ENCODE measurements at regions not wholly inside any gene's neighbourhood (a gene's known extent, or its start where the extent isn't known, plus 50 kb on each side); places are given as distances from the start of the nearest gene placed in this dataset.

DNA sequence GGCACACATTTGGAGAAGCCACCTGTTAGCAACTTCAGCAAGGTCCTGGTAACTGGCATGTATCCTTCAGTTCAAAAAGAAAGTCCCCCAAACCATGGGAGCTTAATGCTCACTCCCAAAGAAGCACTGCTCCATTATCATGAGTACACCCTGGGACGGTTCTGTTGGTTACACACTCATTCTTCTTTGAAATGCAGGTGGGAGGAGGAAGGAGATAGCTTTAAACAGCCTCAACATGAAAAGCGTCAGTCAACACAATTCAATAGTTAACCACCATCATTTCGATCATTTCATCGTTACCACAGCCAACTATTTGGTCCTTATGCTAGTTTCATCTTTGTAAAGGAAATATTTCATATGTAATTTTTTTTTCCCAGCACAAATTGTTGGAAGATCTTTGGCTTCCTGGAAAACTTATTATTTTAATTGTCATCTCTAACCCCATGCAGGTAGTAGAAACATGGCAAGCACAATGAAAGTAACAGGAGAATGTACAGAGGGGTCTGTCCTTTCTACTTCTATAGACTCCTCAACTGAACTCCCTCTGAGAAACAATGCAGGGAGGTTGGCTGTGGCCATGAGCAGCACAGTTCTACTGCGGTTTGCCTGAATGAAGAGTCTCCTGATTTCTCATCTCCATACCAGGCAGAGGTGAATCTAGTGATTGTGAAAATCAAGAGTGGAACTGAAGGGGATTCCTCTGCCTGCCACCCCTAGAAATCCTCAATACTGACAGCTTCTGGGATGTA, 196.4 kb upstream of the FOXN3 start:
- no peaks in the 10 kb centered on the region for H3K4me1 ChIP-seq (ENCODE audit: insufficient read depth)
- 90% methylated on average over 5 of the region's 5 CpGs for WGBS

GRCh38 chr14:89609500-89610100, 192.6 kb upstream of the FOXN3 start:
- 83% methylated on average over 12 of the region's 12 CpGs for WGBS
- no peak for DNase-seq (ENCODE audit: extremely low spot score)
- Histone ChIP-seq H3K4me1 (ENCODE audit: insufficient read depth) (no peaks in the 10 kb centered on the region), H3K27ac (ENCODE audit: low read depth) (no peak overlapping the region), H3K36me3 (ENCODE audit: insufficient read depth) (no peaks in the 10 kb centered on the region), H3K4me3 (ENCODE audit: low read depth, low read length) (no peak overlapping the region)

More for the DNA sequence above, 196.4 kb upstream of the FOXN3 start:
- Histone ChIP-seq H3K27ac (ENCODE audit: low read depth) (no peak overlapping the region), H3K4me3 (ENCODE audit: low read depth, low read length) (no peak overlapping the region), H3K36me3 (ENCODE audit: insufficient read depth) (no peaks in the 10 kb centered on the region)
- DNase-seq (ENCODE audit: extremely low spot score) = no peak

GRCh38 chr14:89607453-89607852, 190.4 kb upstream of the FOXN3 start:
- Histone ChIP-seq H3K4me3 (ENCODE audit: low read depth, low read length) (no peak overlapping the region), H3K4me1 (ENCODE audit: insufficient read depth) (no peaks in the 10 kb centered on the region), H3K36me3 (ENCODE audit: insufficient read depth) (no peaks in the 10 kb centered on the region), H3K27ac (ENCODE audit: low read depth) (no peak overlapping the region)
- DNase-seq (ENCODE audit: extremely low spot score) = no peak
- WGBS = 78% methylated on average over 6 of the region's 6 CpGs

GRCh38 chr14:89603938-89604480, 187.0 kb upstream of the FOXN3 start:
- Histone ChIP-seq H3K36me3 (ENCODE audit: insufficient read depth) (no peaks in the 10 kb centered on the region), H3K27ac (ENCODE audit: low read depth) (no peak overlapping the region), H3K4me1 (ENCODE audit: insufficient read depth) (peaks cover 1% of the 10 kb centered on the region), H3K4me3 (ENCODE audit: low read depth, low read length) (no peak overlapping the region)
- DNase-seq (ENCODE audit: extremely low spot score) = no peak
- WGBS = 75% methylated on average over 10 of the region's 10 CpGs

- no peak overlapping the region for H3K27ac ChIP-seq (ENCODE audit: low read depth)
- H3K4me1 ChIP-seq (ENCODE audit: insufficient read depth) = peaks cover 1% of the 10 kb centered on the region
- no peak for DNase-seq (ENCODE audit: extremely low spot score)
- 38% methylated on average over 3 of the region's 3 CpGs for WGBS
- no peak overlapping the region for H3K4me3 ChIP-seq (ENCODE audit: low read depth, low read length)
- H3K36me3 ChIP-seq (ENCODE audit: insufficient read depth) = no peaks in the 10 kb centered on the region
These were observed 184.2 kb upstream of the FOXN3 start for GRCh38 chr14:89600950-89601826.

DNA sequence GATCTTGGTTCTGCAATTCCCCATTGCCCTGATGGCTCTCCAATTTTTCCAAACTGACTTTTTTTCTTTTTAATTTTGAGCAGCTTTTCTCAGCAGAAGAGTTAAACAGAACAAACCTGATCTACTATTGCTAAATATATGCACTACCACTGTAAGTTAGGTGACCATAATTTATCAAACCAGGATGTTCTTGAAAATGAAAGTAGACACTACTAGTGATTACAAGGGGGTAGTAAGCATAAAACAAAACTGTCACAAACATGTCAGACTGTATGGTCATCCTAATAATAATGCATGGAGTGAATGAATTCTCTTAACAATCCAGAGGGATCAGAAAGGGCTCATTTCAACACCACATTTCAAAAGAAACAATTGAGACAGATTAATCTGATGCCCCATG, 183.0 kb upstream of the FOXN3 start:
- no peak for DNase-seq (ENCODE audit: extremely low spot score)
- Histone ChIP-seq H3K36me3 (ENCODE audit: insufficient read depth) (no peaks in the 10 kb centered on the region), H3K4me3 (ENCODE audit: low read depth, low read length) (no peak overlapping the region), H3K4me1 (ENCODE audit: insufficient read depth) (peaks cover 1% of the 10 kb centered on the region), H3K27ac (ENCODE audit: low read depth) (no peak overlapping the region)

DNA sequence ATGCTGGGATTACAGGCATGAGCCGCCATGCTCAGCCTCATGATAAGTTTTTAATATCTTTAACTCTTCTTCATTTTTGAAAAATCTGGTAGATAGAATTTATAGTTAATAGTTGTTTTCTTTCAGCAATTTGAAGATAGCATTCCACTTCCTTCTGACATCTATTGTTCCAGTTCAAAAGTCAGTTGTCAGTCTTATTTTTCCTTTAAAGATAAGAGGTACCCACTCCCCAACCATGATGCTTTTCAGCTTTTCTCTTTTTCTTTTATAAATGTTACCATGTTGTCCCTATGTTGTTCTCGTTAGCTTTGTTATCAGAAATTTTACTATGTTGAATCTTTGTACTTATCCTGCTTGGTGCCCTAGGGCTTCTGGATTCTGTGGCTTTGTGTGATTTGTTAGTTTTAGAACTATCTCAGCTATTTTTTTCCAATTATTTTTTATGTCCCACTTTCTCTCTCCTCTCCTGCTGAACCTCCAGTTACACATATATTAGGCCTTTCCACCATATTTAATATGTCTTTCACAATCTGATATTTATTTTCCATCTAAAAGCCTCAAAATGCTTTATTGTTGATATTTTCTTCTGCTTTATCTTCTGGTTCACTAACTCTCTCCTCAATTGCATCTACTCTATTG, 181.6 kb upstream of the FOXN3 start:
- Histone ChIP-seq H3K4me3 (ENCODE audit: low read depth, low read length) (no peak overlapping the region), H3K27ac (ENCODE audit: low read depth) (no peak overlapping the region), H3K4me1 (ENCODE audit: insufficient read depth) (peaks cover 1% of the 10 kb centered on the region), H3K36me3 (ENCODE audit: insufficient read depth) (no peaks in the 10 kb centered on the region)
- WGBS = 98% methylated on average over 2 of the region's 2 CpGs
- no peak for DNase-seq (ENCODE audit: extremely low spot score)

GRCh38 chr14:89592961-89593360, 175.9 kb upstream of the FOXN3 start:
- Histone ChIP-seq H3K27ac (ENCODE audit: low read depth) (no peak overlapping the region), H3K4me3 (ENCODE audit: low read depth, low read length) (no peak overlapping the region), H3K36me3 (ENCODE audit: insufficient read depth) (no peaks in the 10 kb centered on the region), H3K4me1 (ENCODE audit: insufficient read depth) (no peaks in the 10 kb centered on the region)
- DNase-seq (ENCODE audit: extremely low spot score) = no peak

GRCh38 chr14:89589400-89590118, 172.5 kb upstream of the FOXN3 start:
- Histone ChIP-seq H3K36me3 (ENCODE audit: insufficient read depth) (no peaks in the 10 kb centered on the region), H3K4me3 (ENCODE audit: low read depth, low read length) (no peak overlapping the region), H3K4me1 (ENCODE audit: insufficient read depth) (no peaks in the 10 kb centered on the region), H3K27ac (ENCODE audit: low read depth) (no peak overlapping the region)
- DNase-seq (ENCODE audit: extremely low spot score) = no peak
- WGBS = 85% methylated on average over 11 of the region's 11 CpGs

- no peaks in the 10 kb centered on the region for H3K4me1 ChIP-seq (ENCODE audit: insufficient read depth)
- WGBS = 72% methylated on average over 1 of the region's 1 CpG
- DNase-seq (ENCODE audit: extremely low spot score) = no peak
- no peaks in the 10 kb centered on the region for H3K36me3 ChIP-seq (ENCODE audit: insufficient read depth)
- no peak overlapping the region for H3K4me3 ChIP-seq (ENCODE audit: low read depth, low read length)
- H3K27ac ChIP-seq (ENCODE audit: low read depth) = no peak overlapping the region
These were observed 171.8 kb upstream of the FOXN3 start for GRCh38 chr14:89588840-89589296.

- DNase-seq (ENCODE audit: extremely low spot score) = no peak
- 83% methylated on average over 5 of the region's 5 CpGs for WGBS
- Histone ChIP-seq H3K36me3 (ENCODE audit: insufficient read depth) (no peaks in the 10 kb centered on the region), H3K4me3 (ENCODE audit: low read depth, low read length) (no peak overlapping the region), H3K4me1 (ENCODE audit: insufficient read depth) (no peaks in the 10 kb centered on the region), H3K27ac (ENCODE audit: low read depth) (no peak overlapping the region)
These were observed 171.0 kb upstream of the FOXN3 start for GRCh38 chr14:89588016-89588415.

DNA sequence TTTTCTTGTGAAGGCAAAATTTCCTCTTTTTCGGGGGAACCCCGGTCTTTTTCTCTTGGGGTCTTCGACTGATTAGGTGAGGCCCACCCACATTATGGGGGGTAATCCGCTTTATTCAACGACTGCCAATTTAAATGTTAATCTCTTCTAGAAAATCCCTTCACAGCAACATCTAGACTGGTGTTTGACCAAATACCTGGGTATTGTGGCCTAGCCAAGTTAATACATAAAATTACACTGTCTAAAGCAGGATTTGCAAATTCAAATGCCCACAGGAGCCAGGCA, 170.0 kb upstream of the FOXN3 start:
- H3K36me3 ChIP-seq (ENCODE audit: insufficient read depth) = no peaks in the 10 kb centered on the region
- H3K4me1 ChIP-seq (ENCODE audit: insufficient read depth) = no peaks in the 10 kb centered on the region
- 92% methylated on average over 5 of the region's 5 CpGs for WGBS
- no peak overlapping the region for H3K27ac ChIP-seq (ENCODE audit: low read depth)
- DNase-seq (ENCODE audit: extremely low spot score) = no peak
- H3K4me3 ChIP-seq (ENCODE audit: low read depth, low read length) = no peak overlapping the region
